ENCODE measurements at regions not wholly inside any gene's neighbourhood (a gene's known extent, or its start where the extent isn't known, plus 50 kb on each side); places are given as distances from the start of the nearest gene placed in this dataset.
"Not testable (repeated sequence)": the region's sequence is repeated elsewhere in the genome, so short reads cannot be mapped to it uniquely, and the experiment has no call there.

- intact Hi-C loops (cut with micrococcal nuclease): not testable (repeated sequence)
Observed at GRCh38 chr7:15054304-15054703, 151.8 kb upstream of the DGKB start.

- intact Hi-C loops (cut with micrococcal nuclease): no loop called here
Observed at GRCh38 chr7:15049157-15049556, 146.6 kb upstream of the DGKB start.

- intact Hi-C loops (cut with micrococcal nuclease): no loop called here
Observed at GRCh38 chr7:15046861-15047260, 144.3 kb upstream of the DGKB start.

- intact Hi-C loops (cut with micrococcal nuclease): no loop called here
Observed at GRCh38 chr7:15043931-15044330, 141.4 kb upstream of the DGKB start.

- intact Hi-C loops (cut with micrococcal nuclease): no loop called here
Observed at GRCh38 chr7:15042285-15043065, 139.9 kb upstream of the DGKB start.

GRCh38 chr7:15041226-15041625 lies 138.7 kb upstream of the DGKB start:
- intact Hi-C loops (cut with micrococcal nuclease): no loop called here

- intact Hi-C loops (cut with micrococcal nuclease): no loop called here
Observed at GRCh38 chr7:15035814-15036213, 133.3 kb upstream of the DGKB start.

- intact Hi-C loops (cut with micrococcal nuclease): no loop called here
Observed at GRCh38 chr7:15033039-15033438, 130.5 kb upstream of the DGKB start.

- intact Hi-C loops (cut with micrococcal nuclease): loop anchor here (5.0 kb wide), 1 partner anchor 302 kb away; no protein-coding TSS in a partner anchor
Observed at GRCh38 chr7:15018981-15019380, 116.4 kb upstream of the DGKB start.

- intact Hi-C loops (cut with micrococcal nuclease): loop anchor here (5.0 kb wide), 1 partner anchor 299 kb away; no protein-coding TSS in a partner anchor
Observed at GRCh38 chr7:15016766-15017165, 114.2 kb upstream of the DGKB start.

- intact Hi-C loops (cut with micrococcal nuclease): loop anchor here (5.0 kb wide), 1 partner anchor 299 kb away; no protein-coding TSS in a partner anchor
Observed at GRCh38 chr7:15016315-15016667, 113.7 kb upstream of the DGKB start.

GRCh38 chr7:15015545-15016314 lies 113.2 kb upstream of the DGKB start:
- intact Hi-C loops (cut with micrococcal nuclease): loop anchor here (5.0 kb wide), 1 partner anchor 298 kb away; no protein-coding TSS in a partner anchor

- intact Hi-C loops (cut with micrococcal nuclease): no loop called here
Observed at GRCh38 chr7:15012135-15012534, 109.6 kb upstream of the DGKB start.

GRCh38 chr7:15011289-15011688 lies 108.7 kb upstream of the DGKB start:
- intact Hi-C loops (cut with micrococcal nuclease): no loop called here

GRCh38 chr7:15007507-15007906 lies 105.0 kb upstream of the DGKB start:
- intact Hi-C loops (cut with micrococcal nuclease): no loop called here

- intact Hi-C loops (cut with micrococcal nuclease): no loop called here
Observed at GRCh38 chr7:15005672-15006071, 103.1 kb upstream of the DGKB start.

- intact Hi-C loops (cut with micrococcal nuclease): no loop called here
Observed at GRCh38 chr7:15000157-15000556, 97.6 kb upstream of the DGKB start.

- intact Hi-C loops (cut with micrococcal nuclease): no loop called here
Observed at GRCh38 chr7:14999331-14999730, 96.8 kb upstream of the DGKB start.

- intact Hi-C loops (cut with micrococcal nuclease): no loop called here
Observed at GRCh38 chr7:14995774-14996173, 93.2 kb upstream of the DGKB start.

- intact Hi-C loops (cut with micrococcal nuclease): no loop called here
Observed at GRCh38 chr7:14988941-14989340, 86.4 kb upstream of the DGKB start.

- intact Hi-C loops (cut with micrococcal nuclease): no loop called here
Observed at GRCh38 chr7:14978687-14979086, 76.1 kb upstream of the DGKB start.

GRCh38 chr7:14974688-14975087 lies 72.1 kb upstream of the DGKB start:
- intact Hi-C loops (cut with micrococcal nuclease): no loop called here

All from T-helper 1 cell treated with Interleukin-12 subunit alpha and Interleukin-12 subunit beta and Interleukin-4 antibody, amounts not matched to agents 30 ng/mL and 1 ng/mL, for 36 hours (primary cell).